MCF 10A (cell line): ENCODE measurements at regions not wholly inside any gene's neighbourhood (a gene's known extent, or its start where the extent isn't known, plus 50 kb on each side); places are given as distances from the start of the nearest gene placed in this dataset.

Experiments used
- BruUV-seq: library from RNA; stranded (reverse); fragments of 400-500 nt; replicated peaks from 2 replicates; lab custom pipeline; 2021; lab: Mats Ljungman, UMichigan
- CTCF ChIA-PET: fragments of 300-600 bp; sonication (Branson Sonifier 250); formaldehyde crosslinking; extraction: SDS; loops from one replicate; lab custom pipeline; 2021; ENCODE audit warnings: antibody characterized with exemption, inconsistent platforms; lab: Yijun Ruan, JAX
- POLR2A ChIA-PET: fragments of 300-600, 350-650 bp; sonication (Branson Sonifier 250); formaldehyde crosslinking; extraction: SDS; loops from one replicate; lab custom pipeline; 2020; ENCODE audit warnings: antibody characterized with exemption, inconsistent platforms; lab: Yijun Ruan, JAX
- DNase-seq: peaks from one replicate; pipeline ENCODE4 v3.0.0-alpha.2; 2018; ENCODE audit not compliant: unreplicated experiment
- H3K27ac Mint-ChIP-seq: one replicate; pipeline ENCODE4 v1.8.0; 2022; ENCODE audit warnings: mild to moderate bottlenecking, low read depth, mixed read lengths; ENCODE audit not compliant: unreplicated experiment
- H3K27me3 Mint-ChIP-seq: one replicate; pipeline ENCODE4 v1.8.0; 2022; ENCODE audit warnings: mixed read lengths; ENCODE audit not compliant: insufficient read depth, unreplicated experiment
- H3K36me3 Mint-ChIP-seq: one replicate; pipeline ENCODE4 v1.8.0; 2022; ENCODE audit warnings: mild to moderate bottlenecking, moderate library complexity, mixed read lengths; ENCODE audit not compliant: insufficient read depth, unreplicated experiment
- H3K4me1 Mint-ChIP-seq: one replicate; pipeline ENCODE4 v1.8.0; 2022; ENCODE audit warnings: mixed read lengths; ENCODE audit not compliant: insufficient read depth, unreplicated experiment
- H3K4me3 Mint-ChIP-seq: one replicate; pipeline ENCODE4 v1.8.0; 2022; ENCODE audit warnings: mild to moderate bottlenecking, moderate library complexity, mixed read lengths; ENCODE audit not compliant: unreplicated experiment
- H3K9me3 Mint-ChIP-seq: one replicate; pipeline ENCODE4 v1.8.0; 2022; ENCODE audit warnings: mixed read lengths; ENCODE audit not compliant: unreplicated experiment
- CTCF ChIP-seq: fragments of 200-600 bp; IDR thresholded peaks from one replicate; pipeline ENCODE4 v1.8.0; 2022; ENCODE audit warnings: antibody characterized with exemption, mild to moderate bottlenecking; ENCODE audit not compliant: unreplicated experiment
- intact Hi-C: fragments of 100-400 bp; cut with micrococcal nuclease; formaldehyde crosslinking; loops from 2 replicates; pipeline ENCODE4 v1.14.1; 2022

- Mint-ChIP-seq H3K4me1 (no peaks in the 10 kb centered on the region), H3K27me3 (no peaks in the 10 kb centered on the region), H3K36me3 (no peaks in the 10 kb centered on the region), H3K27ac (no peak overlapping the region), H3K9me3 (peaks cover 23% of the 10 kb centered on the region), H3K4me3 (no peak overlapping the region)
- no TSS peak for BruUV-seq
- CTCF ChIA-PET = interaction anchor here (0.6 kb wide), 1 partner anchor 988 kb away, joined by 5 read pairs; no protein-coding TSS in a partner anchor
- DNase-seq = no peak
- POLR2A ChIA-PET = interaction anchor here (0.6 kb wide), 1 partner anchor 51 kb away, joined by 3 read pairs; no protein-coding TSS in a partner anchor
- intact Hi-C loops = no loop called here
- no peak for TF ChIP-seq CTCF
These were observed 756.2 kb downstream of the GATA3 start for GRCh38 chr10:8810677-8811076.

GRCh38 chr10:8811201-8811600 lies 756.7 kb downstream of the GATA3 start:
- no peak for DNase-seq
- intact Hi-C loops = no loop called here
- CTCF ChIA-PET = interaction anchor here (0.6 kb wide), 1 partner anchor 989 kb away, joined by 5 read pairs; no protein-coding TSS in a partner anchor
- Mint-ChIP-seq H3K36me3 (no peaks in the 10 kb centered on the region), H3K4me1 (peaks cover 4% of the 10 kb centered on the region), H3K27ac (no peak overlapping the region), H3K9me3 (peaks cover 22% of the 10 kb centered on the region), H3K27me3 (no peaks in the 10 kb centered on the region), H3K4me3 (no peak overlapping the region)
- POLR2A ChIA-PET = interaction anchor here (0.6 kb wide), 1 partner anchor 51 kb away, joined by 3 read pairs; no protein-coding TSS in a partner anchor
- no TSS peak for BruUV-seq
- TF ChIP-seq CTCF = no peak

- POLR2A ChIA-PET = no interaction called here
- intact Hi-C loops = no loop called here
- Mint-ChIP-seq H3K9me3 (peaks cover under 1% of the 10 kb centered on the region), H3K27ac (no peak overlapping the region), H3K4me3 (no peak overlapping the region), H3K27me3 (no peaks in the 10 kb centered on the region), H3K4me1 (peaks cover 9% of the 10 kb centered on the region), H3K36me3 (no peaks in the 10 kb centered on the region)
- CTCF ChIA-PET = interaction anchor here (0.8 kb wide), 1 partner anchor 269 kb away, joined by 3 read pairs; no protein-coding TSS in a partner anchor
- BruUV-seq = no TSS peak
- DNase-seq = no peak
- TF ChIP-seq CTCF = no peak
These were observed 761.5 kb downstream of the GATA3 start for GRCh38 chr10:8815969-8816368.

- Mint-ChIP-seq H3K36me3 (no peaks in the 10 kb centered on the region), H3K4me3 (no peak overlapping the region), H3K9me3 (no peaks in the 10 kb centered on the region), H3K4me1 (peaks cover 9% of the 10 kb centered on the region), H3K27me3 (no peaks in the 10 kb centered on the region), H3K27ac (no peak overlapping the region)
- no TSS peak for BruUV-seq
- ChIA-PET CTCF (interaction anchor here (0.7 kb wide), 1 partner anchor 19 kb away, joined by 3 read pairs; no protein-coding TSS in a partner anchor), POLR2A (interaction anchor here (0.7 to 1.2 kb wide), 6 partner anchors 12 to 764 kb away, joined by 3 to 4 read pairs (median 3); no protein-coding TSS in a partner anchor)
- intact Hi-C loops = no loop called here
- DNase-seq = peak; percentile 1
- TF ChIP-seq CTCF = no peak
These were observed 762.8 kb downstream of the GATA3 start for GRCh38 chr10:8817299-8817698.
